ENCODE measurements at regions not wholly inside any gene's neighbourhood (a gene's known extent, or its start where the extent isn't known, plus 50 kb on each side); places are given as distances from the start of the nearest gene placed in this dataset.
A peak's percentile ranks its signal among the peaks of the same experiment; 100 is the strongest.

GRCh38 chr6:95203153-95203754, 374.1 kb upstream of the MANEA start:
- H3K27ac ChIP-seq (ENCODE audit: low read length, poor library complexity, severe bottlenecking) = no peak overlapping the region
- H2BK15ac ChIP-seq (ENCODE audit: low read depth, poor library complexity, severe bottlenecking) = no peak overlapping the region
- 25% methylated on average over 1 of the region's 2 CpGs for WGBS
- H3K4me2 ChIP-seq (ENCODE audit: low read length, poor library complexity, severe bottlenecking) = no peak overlapping the region
- H3K14ac ChIP-seq (ENCODE audit: low read length in 2 of 2) = no peak overlapping the region
- H3K27me3 ChIP-seq (ENCODE audit: control insufficient read depth in 1 of 2, insufficient read depth in 1 of 2, low read length in 2 of 2) = no peaks in the 10 kb centered on the region
- H3K4me1 ChIP-seq (ENCODE audit: control insufficient read depth, insufficient read depth, low read depth, low read length) = no peaks in the 10 kb centered on the region
- DNase-seq = peak; percentile 40
- H3K79me1 ChIP-seq (replicated peaks; ENCODE audit: low read length, poor library complexity, severe bottlenecking) = no peaks in the 10 kb centered on the region
- no peak overlapping the region for H2BK120ac ChIP-seq (ENCODE audit: low read depth, low read length)
- H3K18ac ChIP-seq (ENCODE audit: low read depth in 1 of 2, low read length in 2 of 2) = no peak overlapping the region
- H3K4ac ChIP-seq (ENCODE audit: low read depth in 1 of 2, low read length in 2 of 2) = no peak overlapping the region
- no peak overlapping the region for H3K9ac ChIP-seq (ENCODE audit: low read length)
- no peak overlapping the region for H2BK12ac ChIP-seq (ENCODE audit: low read length in 2 of 2)
- no peak overlapping the region for H3K4me3 ChIP-seq (ENCODE audit: insufficient read depth in 1 of 2, low read depth in 1 of 2, low read length in 2 of 2)
- H2AFZ ChIP-seq (ENCODE audit: low read depth, low read length) = no peak overlapping the region
- H3K9me3 ChIP-seq (ENCODE audit: control insufficient read depth, low read length) = no peaks in the 10 kb centered on the region
- H4K91ac ChIP-seq (ENCODE audit: low read length) = no peak overlapping the region
- H3K36me3 ChIP-seq (ENCODE audit: control insufficient read depth in 1 of 2, insufficient read depth in 2 of 2, low read depth in 1 of 2, low read length in 2 of 2) = no peaks in the 10 kb centered on the region
- no peak overlapping the region for H4K8ac ChIP-seq (ENCODE audit: low read length)
- no peak overlapping the region for H3K23ac ChIP-seq (ENCODE audit: low read length in 2 of 2)
- H2BK5ac ChIP-seq (ENCODE audit: low read depth, low read length, poor library complexity, severe bottlenecking) = no peak overlapping the region
- no peak overlapping the region for H2AK5ac ChIP-seq (ENCODE audit: low read length, severe bottlenecking)

DNA sequence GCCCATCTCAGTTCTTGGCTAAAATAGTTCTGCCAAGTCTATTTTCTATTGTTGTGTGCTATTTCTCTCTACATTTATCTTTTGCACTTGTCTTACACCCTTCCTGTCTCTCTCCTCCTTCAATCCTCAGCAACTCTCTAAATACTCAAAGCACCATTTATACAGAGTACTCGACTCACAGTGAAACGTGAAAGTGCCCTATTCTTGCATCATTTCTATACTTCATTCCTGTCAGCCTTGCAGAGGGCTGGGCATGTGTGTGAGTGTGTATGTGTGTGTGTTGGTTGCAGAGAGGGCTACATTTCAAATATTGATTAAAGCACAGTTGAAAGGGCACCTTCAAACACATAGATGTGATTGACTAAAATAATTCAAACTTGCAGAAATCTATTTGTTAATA, 373.2 kb upstream of the MANEA start:
- 70% methylated on average over 2 of the region's 2 CpGs for WGBS
- Histone ChIP-seq H2BK120ac (ENCODE audit: low read depth, low read length) (no peak overlapping the region), H2AK5ac (ENCODE audit: low read length, severe bottlenecking) (no peak overlapping the region), H3K14ac (ENCODE audit: low read length in 2 of 2) (no peak overlapping the region), H3K27me3 (ENCODE audit: control insufficient read depth in 1 of 2, insufficient read depth in 1 of 2, low read length in 2 of 2) (no peaks in the 10 kb centered on the region), H2BK5ac (ENCODE audit: low read depth, low read length, poor library complexity, severe bottlenecking) (no peak overlapping the region), H3K79me1 (replicated peaks; ENCODE audit: low read length, poor library complexity, severe bottlenecking) (no peaks in the 10 kb centered on the region), H3K36me3 (ENCODE audit: control insufficient read depth in 1 of 2, insufficient read depth in 2 of 2, low read depth in 1 of 2, low read length in 2 of 2) (no peaks in the 10 kb centered on the region), H2BK12ac (ENCODE audit: low read length in 2 of 2) (no peak overlapping the region), H3K9me3 (ENCODE audit: control insufficient read depth, low read length) (no peaks in the 10 kb centered on the region), H2AFZ (ENCODE audit: low read depth, low read length) (no peak overlapping the region), H4K91ac (ENCODE audit: low read length) (no peak overlapping the region), H3K27ac (ENCODE audit: low read length, poor library complexity, severe bottlenecking) (no peak overlapping the region), H3K4me3 (ENCODE audit: insufficient read depth in 1 of 2, low read depth in 1 of 2, low read length in 2 of 2) (no peak overlapping the region), H2BK15ac (ENCODE audit: low read depth, poor library complexity, severe bottlenecking) (no peak overlapping the region), H3K4me1 (ENCODE audit: control insufficient read depth, insufficient read depth, low read depth, low read length) (no peaks in the 10 kb centered on the region), H3K4ac (ENCODE audit: low read depth in 1 of 2, low read length in 2 of 2) (no peak overlapping the region), H3K23ac (ENCODE audit: low read length in 2 of 2) (no peak overlapping the region), H4K8ac (ENCODE audit: low read length) (no peak overlapping the region), H3K18ac (ENCODE audit: low read depth in 1 of 2, low read length in 2 of 2) (no peak overlapping the region), H3K4me2 (ENCODE audit: low read length, poor library complexity, severe bottlenecking) (no peak overlapping the region), H3K9ac (ENCODE audit: low read length) (no peak overlapping the region)
- DNase-seq = no peak

GRCh38 chr6:95208621-95209020, 368.7 kb upstream of the MANEA start:
- no peaks in the 10 kb centered on the region for H3K27me3 ChIP-seq (ENCODE audit: control insufficient read depth in 1 of 2, insufficient read depth in 1 of 2, low read length in 2 of 2)
- no peaks in the 10 kb centered on the region for H3K79me1 ChIP-seq (replicated peaks; ENCODE audit: low read length, poor library complexity, severe bottlenecking)
- no peak overlapping the region for H3K9ac ChIP-seq (ENCODE audit: low read length)
- no peak overlapping the region for H4K8ac ChIP-seq (ENCODE audit: low read length)
- no peak overlapping the region for H3K4me3 ChIP-seq (ENCODE audit: insufficient read depth in 1 of 2, low read depth in 1 of 2, low read length in 2 of 2)
- no peak overlapping the region for H2BK15ac ChIP-seq (ENCODE audit: low read depth, poor library complexity, severe bottlenecking)
- no peak overlapping the region for H3K27ac ChIP-seq (ENCODE audit: low read length, poor library complexity, severe bottlenecking)
- no peaks in the 10 kb centered on the region for H3K36me3 ChIP-seq (ENCODE audit: control insufficient read depth in 1 of 2, insufficient read depth in 2 of 2, low read depth in 1 of 2, low read length in 2 of 2)
- no peak overlapping the region for H3K14ac ChIP-seq (ENCODE audit: low read length in 2 of 2)
- no peak overlapping the region for H3K23ac ChIP-seq (ENCODE audit: low read length in 2 of 2)
- H3K18ac ChIP-seq (ENCODE audit: low read depth in 1 of 2, low read length in 2 of 2) = no peak overlapping the region
- H3K9me3 ChIP-seq (ENCODE audit: control insufficient read depth, low read length) = no peaks in the 10 kb centered on the region
- H2BK12ac ChIP-seq (ENCODE audit: low read length in 2 of 2) = no peak overlapping the region
- no peaks in the 10 kb centered on the region for H3K4me1 ChIP-seq (ENCODE audit: control insufficient read depth, insufficient read depth, low read depth, low read length)
- H2AFZ ChIP-seq (ENCODE audit: low read depth, low read length) = no peak overlapping the region
- no peak overlapping the region for H4K91ac ChIP-seq (ENCODE audit: low read length)
- no peak overlapping the region for H2AK5ac ChIP-seq (ENCODE audit: low read length, severe bottlenecking)
- no peak overlapping the region for H3K4me2 ChIP-seq (ENCODE audit: low read length, poor library complexity, severe bottlenecking)
- no peak overlapping the region for H2BK5ac ChIP-seq (ENCODE audit: low read depth, low read length, poor library complexity, severe bottlenecking)
- no peak overlapping the region for H3K4ac ChIP-seq (ENCODE audit: low read depth in 1 of 2, low read length in 2 of 2)
- no peak for DNase-seq
- no peak overlapping the region for H2BK120ac ChIP-seq (ENCODE audit: low read depth, low read length)
- WGBS = 67% methylated on average over 1 of the region's 2 CpGs

- no peak overlapping the region for H2AFZ ChIP-seq (ENCODE audit: low read depth, low read length)
- H3K4ac ChIP-seq (ENCODE audit: low read depth in 1 of 2, low read length in 2 of 2) = no peak overlapping the region
- no peak overlapping the region for H3K18ac ChIP-seq (ENCODE audit: low read depth in 1 of 2, low read length in 2 of 2)
- H4K91ac ChIP-seq (ENCODE audit: low read length) = no peak overlapping the region
- no peak overlapping the region for H2BK15ac ChIP-seq (ENCODE audit: low read depth, poor library complexity, severe bottlenecking)
- H3K4me2 ChIP-seq (ENCODE audit: low read length, poor library complexity, severe bottlenecking) = no peak overlapping the region
- H3K9ac ChIP-seq (ENCODE audit: low read length) = no peak overlapping the region
- H2BK120ac ChIP-seq (ENCODE audit: low read depth, low read length) = no peak overlapping the region
- H3K36me3 ChIP-seq (ENCODE audit: control insufficient read depth in 1 of 2, insufficient read depth in 2 of 2, low read depth in 1 of 2, low read length in 2 of 2) = no peaks in the 10 kb centered on the region
- H3K23ac ChIP-seq (ENCODE audit: low read length in 2 of 2) = no peak overlapping the region
- no peak overlapping the region for H2BK12ac ChIP-seq (ENCODE audit: low read length in 2 of 2)
- H2AK5ac ChIP-seq (ENCODE audit: low read length, severe bottlenecking) = no peak overlapping the region
- no peaks in the 10 kb centered on the region for H3K9me3 ChIP-seq (ENCODE audit: control insufficient read depth, low read length)
- H3K4me1 ChIP-seq (ENCODE audit: control insufficient read depth, insufficient read depth, low read depth, low read length) = no peaks in the 10 kb centered on the region
- no peak overlapping the region for H3K14ac ChIP-seq (ENCODE audit: low read length in 2 of 2)
- H2BK5ac ChIP-seq (ENCODE audit: low read depth, low read length, poor library complexity, severe bottlenecking) = no peak overlapping the region
- H3K79me1 ChIP-seq (replicated peaks; ENCODE audit: low read length, poor library complexity, severe bottlenecking) = no peaks in the 10 kb centered on the region
- H3K27ac ChIP-seq (ENCODE audit: low read length, poor library complexity, severe bottlenecking) = no peak overlapping the region
- no peak overlapping the region for H3K4me3 ChIP-seq (ENCODE audit: insufficient read depth in 1 of 2, low read depth in 1 of 2, low read length in 2 of 2)
- no peak overlapping the region for H4K8ac ChIP-seq (ENCODE audit: low read length)
- no peaks in the 10 kb centered on the region for H3K27me3 ChIP-seq (ENCODE audit: control insufficient read depth in 1 of 2, insufficient read depth in 1 of 2, low read length in 2 of 2)
- WGBS = no CpG with 5 or more reads among the region's 3 CpGs
- no peak for DNase-seq
These were observed 368.3 kb upstream of the MANEA start for GRCh38 chr6:95209074-95209473.

Measured in mesenchymal stem cell (in vitro differentiated cells and primary cell).